ENCODE measurements at regions not wholly inside any gene's neighbourhood (a gene's known extent, or its start where the extent isn't known, plus 50 kb on each side); places are given as distances from the start of the nearest gene placed in this dataset.
"Not testable (repeated sequence)": the region's sequence is repeated elsewhere in the genome, so short reads cannot be mapped to it uniquely, and the experiment has no call there.

GRCh38 chr4:118485801-118486314, 133.1 kb upstream of the PRSS12 start:
- POLR2A ChIA-PET; DNase-seq; H3K9me3 Mint-ChIP-seq (ENCODE audit: insufficient read depth); intact Hi-C loops (cut with micrococcal nuclease); H3K27ac Mint-ChIP-seq; H3K27me3 Mint-ChIP-seq; H3K27ac ChIP-seq (ENCODE audit: low read length in 2 of 2); ATAC-seq (ENCODE audit: low read depth); H3K27me3 ChIP-seq (replicated peaks in 1 of 4; ENCODE audit: control extremely low read depth in 1 of 4, control insufficient read depth in 3 of 4, insufficient read depth in 4 of 4, low read length in 3 of 4); H3K4me3 Mint-ChIP-seq; H2AFZ ChIP-seq (ENCODE audit: insufficient read depth, low read depth, low read length, poor library complexity, severe bottlenecking); H3K4me2 ChIP-seq (replicated peaks; ENCODE audit: low read depth, low read length, poor library complexity, severe bottlenecking); H3K4me1 ChIP-seq (ENCODE audit: control insufficient read depth in 2 of 2, insufficient read depth in 2 of 2, low read length in 2 of 2); H3K79me2 ChIP-seq (ENCODE audit: control insufficient read depth, insufficient read depth, low read length); H3K36me3 ChIP-seq (replicated peaks in 1 of 2; ENCODE audit: control extremely low read depth in 1 of 2, control insufficient read depth in 1 of 2, extremely low read depth in 1 of 2, insufficient read depth in 2 of 2, low read length in 1 of 2); H4K20me1 ChIP-seq (ENCODE audit: control insufficient read depth, insufficient read depth, low read length, poor library complexity, severe bottlenecking); H3K4me3 ChIP-seq (ENCODE audit: control extremely low read depth in 1 of 5, extremely low read depth in 1 of 5, insufficient read depth in 1 of 5, low read depth in 2 of 5, low read length in 4 of 5); H3K9ac ChIP-seq (ENCODE audit: low read length); H3K9me3 ChIP-seq (ENCODE audit: control extremely low read depth in 1 of 3, control insufficient read depth in 2 of 3, insufficient read depth in 1 of 3, low read length in 2 of 3); CTCF ChIA-PET; H3K4me1 Mint-ChIP-seq: not testable (repeated sequence)
- 93% methylated on average over 2 of the region's 3 CpGs for WGBS (ENCODE audit: insufficient coverage)

- H3K27ac Mint-ChIP-seq; H3K4me2 ChIP-seq (replicated peaks; ENCODE audit: low read depth, low read length, poor library complexity, severe bottlenecking); H3K4me1 ChIP-seq (ENCODE audit: control insufficient read depth in 2 of 2, insufficient read depth in 2 of 2, low read length in 2 of 2); H3K4me1 Mint-ChIP-seq; ATAC-seq (ENCODE audit: low read depth); H3K79me2 ChIP-seq (ENCODE audit: control insufficient read depth, insufficient read depth, low read length); H3K36me3 ChIP-seq (replicated peaks in 1 of 2; ENCODE audit: control extremely low read depth in 1 of 2, control insufficient read depth in 1 of 2, extremely low read depth in 1 of 2, insufficient read depth in 2 of 2, low read length in 1 of 2); intact Hi-C loops (cut with micrococcal nuclease); H3K9me3 ChIP-seq (ENCODE audit: control extremely low read depth in 1 of 3, control insufficient read depth in 2 of 3, insufficient read depth in 1 of 3, low read length in 2 of 3); H2AFZ ChIP-seq (ENCODE audit: insufficient read depth, low read depth, low read length, poor library complexity, severe bottlenecking); CTCF ChIA-PET; POLR2A ChIA-PET; DNase-seq; H4K20me1 ChIP-seq (ENCODE audit: control insufficient read depth, insufficient read depth, low read length, poor library complexity, severe bottlenecking); H3K27me3 ChIP-seq (replicated peaks in 1 of 4; ENCODE audit: control extremely low read depth in 1 of 4, control insufficient read depth in 3 of 4, insufficient read depth in 4 of 4, low read length in 3 of 4); H3K9me3 Mint-ChIP-seq (ENCODE audit: insufficient read depth); H3K27ac ChIP-seq (ENCODE audit: low read length in 2 of 2); H3K4me3 ChIP-seq (ENCODE audit: control extremely low read depth in 1 of 5, extremely low read depth in 1 of 5, insufficient read depth in 1 of 5, low read depth in 2 of 5, low read length in 4 of 5); H3K27me3 Mint-ChIP-seq; H3K4me3 Mint-ChIP-seq; H3K9ac ChIP-seq (ENCODE audit: low read length): not testable (repeated sequence)
- WGBS (ENCODE audit: insufficient coverage) = no CpG with 5 or more reads among the region's 4 CpGs
These were observed 140.2 kb upstream of the PRSS12 start for GRCh38 chr4:118492963-118493362.

GRCh38 chr4:118494437-118494836, 141.6 kb upstream of the PRSS12 start:
- H4K20me1 ChIP-seq (ENCODE audit: control insufficient read depth, insufficient read depth, low read length, poor library complexity, severe bottlenecking); H3K27ac Mint-ChIP-seq; H3K4me3 ChIP-seq (ENCODE audit: control extremely low read depth in 1 of 5, extremely low read depth in 1 of 5, insufficient read depth in 1 of 5, low read depth in 2 of 5, low read length in 4 of 5); ATAC-seq (ENCODE audit: low read depth); H3K4me3 Mint-ChIP-seq; intact Hi-C loops (cut with micrococcal nuclease); CTCF ChIA-PET; H3K36me3 ChIP-seq (replicated peaks in 1 of 2; ENCODE audit: control extremely low read depth in 1 of 2, control insufficient read depth in 1 of 2, extremely low read depth in 1 of 2, insufficient read depth in 2 of 2, low read length in 1 of 2); H3K9ac ChIP-seq (ENCODE audit: low read length); H3K27ac ChIP-seq (ENCODE audit: low read length in 2 of 2); H3K4me2 ChIP-seq (replicated peaks; ENCODE audit: low read depth, low read length, poor library complexity, severe bottlenecking); H3K4me1 Mint-ChIP-seq; H3K27me3 ChIP-seq (replicated peaks in 1 of 4; ENCODE audit: control extremely low read depth in 1 of 4, control insufficient read depth in 3 of 4, insufficient read depth in 4 of 4, low read length in 3 of 4); H3K27me3 Mint-ChIP-seq; H2AFZ ChIP-seq (ENCODE audit: insufficient read depth, low read depth, low read length, poor library complexity, severe bottlenecking); H3K9me3 Mint-ChIP-seq (ENCODE audit: insufficient read depth); H3K4me1 ChIP-seq (ENCODE audit: control insufficient read depth in 2 of 2, insufficient read depth in 2 of 2, low read length in 2 of 2); H3K79me2 ChIP-seq (ENCODE audit: control insufficient read depth, insufficient read depth, low read length); H3K9me3 ChIP-seq (ENCODE audit: control extremely low read depth in 1 of 3, control insufficient read depth in 2 of 3, insufficient read depth in 1 of 3, low read length in 2 of 3); POLR2A ChIA-PET; DNase-seq: not testable (repeated sequence)
- WGBS (ENCODE audit: insufficient coverage) = 100% methylated on average over 1 of the region's 6 CpGs

- DNase-seq; H3K4me3 ChIP-seq (ENCODE audit: control extremely low read depth in 1 of 5, extremely low read depth in 1 of 5, insufficient read depth in 1 of 5, low read depth in 2 of 5, low read length in 4 of 5); H3K27me3 Mint-ChIP-seq; H3K9ac ChIP-seq (ENCODE audit: low read length); CTCF ChIA-PET; H3K27ac ChIP-seq (ENCODE audit: low read length in 2 of 2); H3K4me1 Mint-ChIP-seq; H3K79me2 ChIP-seq (ENCODE audit: control insufficient read depth, insufficient read depth, low read length); H3K4me1 ChIP-seq (ENCODE audit: control insufficient read depth in 2 of 2, insufficient read depth in 2 of 2, low read length in 2 of 2); H3K4me2 ChIP-seq (replicated peaks; ENCODE audit: low read depth, low read length, poor library complexity, severe bottlenecking); ATAC-seq (ENCODE audit: low read depth); H3K9me3 ChIP-seq (ENCODE audit: control extremely low read depth in 1 of 3, control insufficient read depth in 2 of 3, insufficient read depth in 1 of 3, low read length in 2 of 3); POLR2A ChIA-PET; H2AFZ ChIP-seq (ENCODE audit: insufficient read depth, low read depth, low read length, poor library complexity, severe bottlenecking); H3K27me3 ChIP-seq (replicated peaks in 1 of 4; ENCODE audit: control extremely low read depth in 1 of 4, control insufficient read depth in 3 of 4, insufficient read depth in 4 of 4, low read length in 3 of 4); H3K36me3 ChIP-seq (replicated peaks in 1 of 2; ENCODE audit: control extremely low read depth in 1 of 2, control insufficient read depth in 1 of 2, extremely low read depth in 1 of 2, insufficient read depth in 2 of 2, low read length in 1 of 2); H3K4me3 Mint-ChIP-seq; H4K20me1 ChIP-seq (ENCODE audit: control insufficient read depth, insufficient read depth, low read length, poor library complexity, severe bottlenecking); intact Hi-C loops (cut with micrococcal nuclease); H3K9me3 Mint-ChIP-seq (ENCODE audit: insufficient read depth); H3K27ac Mint-ChIP-seq: not testable (repeated sequence)
- WGBS (ENCODE audit: insufficient coverage) = no CpG with 5 or more reads among the region's 5 CpGs
These were observed 150.2 kb upstream of the PRSS12 start for GRCh38 chr4:118502967-118503366.

Data from B cell (primary cell).